ENCODE measurements at regions not wholly inside any gene's neighbourhood (a gene's known extent, or its start where the extent isn't known, plus 50 kb on each side); places are given as distances from the start of the nearest gene placed in this dataset.
"Not testable (repeated sequence)": the region's sequence is repeated elsewhere in the genome, so short reads cannot be mapped to it uniquely, and the experiment has no call there.

- TF ChIP-seq STAT5A (IDR thresholded peaks at IDR 0.05; ENCODE audit: borderline replicate concordance, low read length) (no peak), KLF1 (tag; IDR thresholded peaks at IDR 0.05) (no peak), BDP1 (IDR thresholded peaks at IDR 0.05; ENCODE audit: insufficient read depth, insufficient read length) (no peak)
Observed at GRCh38 chr16:52740766-52741165, 193.8 kb upstream of the TOX3 start (continued).

- H3K9me3 ChIP-seq (replicated peaks; ENCODE audit: control insufficient read depth, insufficient read depth, low read depth, low read length) = no peaks in the 10 kb centered on the region; the same call in 1 of the 2 replicates
- H3K9ac ChIP-seq (ENCODE audit: insufficient read depth in 1 of 2, low read depth in 2 of 2, low read length in 2 of 2) = no peak overlapping the region
- H3K36me3 ChIP-seq (ENCODE audit: control insufficient read depth, insufficient read depth, low read length) = no peaks in the 10 kb centered on the region
- WGBS (ENCODE audit: insufficient coverage, low coverage, missing lambda C conversion rate) = 4% methylated on average over 2 of the region's 2 CpGs
- no peaks in the 10 kb centered on the region for H4K20me1 ChIP-seq (replicated peaks; ENCODE audit: control insufficient read depth, insufficient read depth, low read length)
- no peak for ATAC-seq
- no peaks in the 10 kb centered on the region for H3K79me2 ChIP-seq (ENCODE audit: control insufficient read depth, insufficient read depth, low read length)
- DNase-seq (ENCODE audit: extremely low read depth in 1 of 4, low spot score in 3 of 4) = no peak
- no TSS peak for BruUV-seq (replicated peaks)
- H3K4me2 ChIP-seq (ENCODE audit: insufficient read depth, low read length) = no peak overlapping the region
- no peaks in the 10 kb centered on the region for H3K9me1 ChIP-seq (ENCODE audit: control insufficient read depth, insufficient read depth, low read length)
- in situ Hi-C loops (cut with MboI) (no loop called here), intact Hi-C loops (cut with micrococcal nuclease) (no loop called here)
- ChIA-PET CTCF (ENCODE audit: low intra/inter-chr PET ratio) (no interaction called here), POLR2A (no interaction called here)
- FAIRE-seq = no peak
- no peak overlapping the region for H3K4me3 ChIP-seq
- no peak overlapping the region for H3K27ac ChIP-seq (ENCODE audit: extremely low read depth, low read depth, low read length)
- TF ChIP-seq TCF3 (CRISPR knock-in tag; IDR thresholded peaks at IDR 0.05) = no peak
- TF ChIP-seq TBP (optimal IDR thresholded peaks at IDR 0.05; ENCODE audit: low read depth, low read length) = no peak
- TF ChIP-seq HDAC3 (IDR thresholded peaks at IDR 0.05; ENCODE audit: borderline replicate concordance, partially characterized antibody) = no peak
- TF ChIP-seq MEF2D (tag; conservative IDR thresholded peaks at IDR 0.05; ENCODE audit: low read depth) = no peak
- no peak for TF ChIP-seq ZNF134 (CRISPR knock-in tag; conservative IDR thresholded peaks at IDR 0.05)
- TF ChIP-seq ZNF140 (CRISPR knock-in tag; IDR thresholded peaks at IDR 0.05) = no peak
- H3K4me1 ChIP-seq (replicated peaks in 1 of 2; ENCODE audit: control insufficient read depth in 2 of 2, insufficient read depth in 2 of 2, low read length in 2 of 2) = no peaks in the 10 kb centered on the region
- no peak overlapping the region for H2AFZ ChIP-seq (ENCODE audit: low read depth, low read length)
- H3K27me3 ChIP-seq (ENCODE audit: control insufficient read depth in 2 of 2, insufficient read depth in 2 of 2, low read length in 2 of 2) = no peaks in the 10 kb centered on the region
Observed at GRCh38 chr16:52740333-52740732, 193.4 kb upstream of the TOX3 start.

- in situ Hi-C loops (cut with MboI); H3K27ac ChIP-seq (ENCODE audit: extremely low read depth, low read depth, low read length); H4K20me1 ChIP-seq (replicated peaks; ENCODE audit: control insufficient read depth, insufficient read depth, low read length); DNase-seq (ENCODE audit: extremely low read depth in 1 of 4, low spot score in 3 of 4); intact Hi-C loops (cut with micrococcal nuclease); H3K4me3 ChIP-seq; H3K9ac ChIP-seq (ENCODE audit: insufficient read depth in 1 of 2, low read depth in 2 of 2, low read length in 2 of 2); H3K9me3 ChIP-seq (replicated peaks; ENCODE audit: control insufficient read depth, insufficient read depth, low read depth, low read length); BruUV-seq (replicated peaks); CTCF ChIA-PET (ENCODE audit: low intra/inter-chr PET ratio); ATAC-seq; H3K9me1 ChIP-seq (ENCODE audit: control insufficient read depth, insufficient read depth, low read length); H3K36me3 ChIP-seq (ENCODE audit: control insufficient read depth, insufficient read depth, low read length); H3K27me3 ChIP-seq (ENCODE audit: control insufficient read depth in 2 of 2, insufficient read depth in 2 of 2, low read length in 2 of 2); H3K4me2 ChIP-seq (ENCODE audit: insufficient read depth, low read length); H2AFZ ChIP-seq (ENCODE audit: low read depth, low read length); FAIRE-seq; H3K79me2 ChIP-seq (ENCODE audit: control insufficient read depth, insufficient read depth, low read length); H3K4me1 ChIP-seq (replicated peaks in 1 of 2; ENCODE audit: control insufficient read depth in 2 of 2, insufficient read depth in 2 of 2, low read length in 2 of 2); POLR2A ChIA-PET: not testable (repeated sequence)
- WGBS (ENCODE audit: insufficient coverage, low coverage, missing lambda C conversion rate) = 0% methylated on average over 2 of the region's 2 CpGs
Observed at GRCh38 chr16:52738992-52739391, 192.0 kb upstream of the TOX3 start.
